Endothelial cell (in vitro differentiated cells): ENCODE measurements at regions not wholly inside any gene's neighbourhood (a gene's known extent, or its start where the extent isn't known, plus 50 kb on each side); places are given as distances from the start of the nearest gene placed in this dataset.

Experiments used
- DNase-seq: peaks from one replicate; pipeline ENCODE4 v3.0.0; 2021; ENCODE audit warnings: low spot score
- H3K27ac Mint-ChIP-seq: one replicate; pipeline ENCODE4 v1.8.0; 2021; ENCODE audit warnings: mixed read lengths, inconsistent platforms; ENCODE audit not compliant: unreplicated experiment
- H3K27me3 Mint-ChIP-seq: one replicate; pipeline ENCODE4 v1.8.0; 2021; ENCODE audit warnings: mild to moderate bottlenecking, moderate library complexity, mixed read lengths, inconsistent platforms; ENCODE audit not compliant: unreplicated experiment
- H3K36me3 Mint-ChIP-seq: one replicate; pipeline ENCODE4 v1.8.0; 2021; ENCODE audit warnings: mild to moderate bottlenecking, low read depth, mixed read lengths, inconsistent platforms; ENCODE audit not compliant: unreplicated experiment
- H3K4me1 Mint-ChIP-seq: one replicate; pipeline ENCODE4 v1.8.0; 2021; ENCODE audit warnings: mild to moderate bottlenecking, mixed read lengths, inconsistent platforms; ENCODE audit not compliant: unreplicated experiment
- H3K4me3 Mint-ChIP-seq: one replicate; pipeline ENCODE4 v1.8.0; 2021; ENCODE audit warnings: mild to moderate bottlenecking, mixed read lengths, inconsistent platforms; ENCODE audit not compliant: unreplicated experiment
- H3K9me3 Mint-ChIP-seq: one replicate; pipeline ENCODE4 v1.8.0; 2021; ENCODE audit warnings: mixed read lengths, inconsistent platforms; ENCODE audit not compliant: unreplicated experiment
- TF ChIP-seq, protein P1 (sequence below): fragments of 200-600 bp; sonication (generic); IDR thresholded peaks from one replicate; pipeline ENCODE4 v1.5.0; 2021; ENCODE audit warnings: antibody characterized with exemption; ENCODE audit not compliant: unreplicated experiment

DNA sequence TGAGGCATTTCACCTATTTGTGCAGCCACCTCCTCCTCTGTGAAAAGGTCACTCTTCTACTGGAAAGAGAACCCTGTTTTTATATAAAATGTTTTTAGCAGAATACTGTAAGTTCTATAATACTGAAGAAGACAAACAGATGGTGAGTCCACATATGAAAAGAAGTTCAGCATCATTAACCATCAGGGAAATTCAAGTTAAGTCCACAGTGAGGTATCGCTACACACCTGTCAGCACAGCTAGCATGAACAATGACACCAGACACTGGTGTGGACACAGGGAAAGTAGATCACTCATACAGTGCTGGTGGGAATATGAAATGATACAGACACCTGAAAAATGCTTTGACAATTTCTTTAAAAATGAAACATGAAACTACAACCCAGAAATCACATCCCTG lies 133.0 kb downstream of the MAD2L1 start:
- TF ChIP-seq, protein P1, sequence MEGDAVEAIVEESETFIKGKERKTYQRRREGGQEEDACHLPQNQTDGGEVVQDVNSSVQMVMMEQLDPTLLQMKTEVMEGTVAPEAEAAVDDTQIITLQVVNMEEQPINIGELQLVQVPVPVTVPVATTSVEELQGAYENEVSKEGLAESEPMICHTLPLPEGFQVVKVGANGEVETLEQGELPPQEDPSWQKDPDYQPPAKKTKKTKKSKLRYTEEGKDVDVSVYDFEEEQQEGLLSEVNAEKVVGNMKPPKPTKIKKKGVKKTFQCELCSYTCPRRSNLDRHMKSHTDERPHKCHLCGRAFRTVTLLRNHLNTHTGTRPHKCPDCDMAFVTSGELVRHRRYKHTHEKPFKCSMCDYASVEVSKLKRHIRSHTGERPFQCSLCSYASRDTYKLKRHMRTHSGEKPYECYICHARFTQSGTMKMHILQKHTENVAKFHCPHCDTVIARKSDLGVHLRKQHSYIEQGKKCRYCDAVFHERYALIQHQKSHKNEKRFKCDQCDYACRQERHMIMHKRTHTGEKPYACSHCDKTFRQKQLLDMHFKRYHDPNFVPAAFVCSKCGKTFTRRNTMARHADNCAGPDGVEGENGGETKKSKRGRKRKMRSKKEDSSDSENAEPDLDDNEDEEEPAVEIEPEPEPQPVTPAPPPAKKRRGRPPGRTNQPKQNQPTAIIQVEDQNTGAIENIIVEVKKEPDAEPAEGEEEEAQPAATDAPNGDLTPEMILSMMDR: no peak
- no peak for DNase-seq
- Mint-ChIP-seq H3K27me3 (no peaks in the 10 kb centered on the region), H3K27ac (no peak overlapping the region), H3K36me3 (no peaks in the 10 kb centered on the region), H3K4me1 (no peaks in the 10 kb centered on the region), H3K4me3 (no peak overlapping the region), H3K9me3 (no peaks in the 10 kb centered on the region)

DNA sequence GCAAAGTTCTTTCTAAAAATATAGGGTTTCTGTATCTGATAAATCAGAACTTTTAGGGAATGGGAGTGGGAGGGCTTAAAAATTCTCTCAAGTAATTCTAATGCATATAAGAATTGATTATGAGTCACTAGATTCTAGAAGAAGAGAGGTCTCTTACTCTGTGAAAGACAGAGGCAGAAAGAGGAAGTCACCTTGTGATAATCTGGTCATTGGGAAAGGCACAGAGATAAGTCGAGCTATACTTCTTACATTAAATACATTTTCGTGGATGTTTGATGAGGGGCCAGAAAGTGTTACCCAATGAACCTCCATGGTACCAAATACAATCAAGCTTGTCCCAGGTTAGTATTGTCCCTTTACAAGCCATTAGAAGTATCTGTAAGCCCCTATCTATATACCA lies 134.4 kb downstream of the MAD2L1 start:
- Mint-ChIP-seq H3K27ac (no peak overlapping the region), H3K36me3 (no peaks in the 10 kb centered on the region), H3K4me1 (no peaks in the 10 kb centered on the region), H3K9me3 (no peaks in the 10 kb centered on the region), H3K27me3 (no peaks in the 10 kb centered on the region), H3K4me3 (no peak overlapping the region)
- TF ChIP-seq, protein P1: no peak
- DNase-seq: no peak

DNA sequence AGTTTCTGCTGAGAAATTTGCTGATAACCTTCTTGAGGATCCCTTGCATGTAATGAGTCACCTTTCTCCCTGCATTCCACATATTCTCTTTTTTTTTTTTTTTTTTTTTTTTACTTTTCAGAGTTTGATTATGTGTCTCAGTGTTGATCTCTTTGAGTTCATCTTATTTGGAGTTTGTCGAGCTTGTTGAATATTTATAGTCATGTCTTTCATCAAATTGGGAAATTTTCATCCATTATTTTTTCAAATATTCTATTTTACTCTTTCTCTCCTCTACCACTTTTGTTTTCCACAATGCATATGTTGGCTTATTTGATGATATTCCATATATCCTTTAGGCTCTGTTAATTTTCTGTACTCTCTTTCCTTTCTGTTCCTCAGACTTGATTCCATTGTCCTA lies 136.1 kb downstream of the MAD2L1 start:
- no peak for DNase-seq
- TF ChIP-seq, protein P1: no peak
- H3K36me3 Mint-ChIP-seq: no peaks in the 10 kb centered on the region
- no peaks in the 10 kb centered on the region for H3K27me3 Mint-ChIP-seq
- H3K4me1 Mint-ChIP-seq: peaks cover 5% of the 10 kb centered on the region
- no peak overlapping the region for H3K27ac Mint-ChIP-seq
- no peak overlapping the region for H3K4me3 Mint-ChIP-seq
- no peaks in the 10 kb centered on the region for H3K9me3 Mint-ChIP-seq

DNA sequence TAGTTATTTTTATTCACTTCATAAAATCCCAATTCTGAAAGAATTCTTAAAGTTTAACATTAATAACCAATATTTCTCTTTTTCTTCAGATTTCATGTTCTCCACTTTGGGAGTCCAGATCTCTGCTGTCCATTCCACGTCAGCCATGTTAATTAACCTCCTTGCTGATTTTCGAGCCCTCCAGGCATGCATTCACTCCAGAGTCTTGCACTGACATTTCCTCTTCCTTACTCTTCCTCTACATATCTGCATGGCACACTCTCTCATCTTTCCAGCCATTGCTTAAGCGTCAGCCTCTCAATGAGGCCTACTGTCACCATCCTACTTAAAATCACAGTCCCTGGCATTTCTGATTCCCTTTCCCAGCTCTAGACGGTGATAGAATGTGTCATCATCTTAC lies 144.8 kb downstream of the MAD2L1 start:
- H3K36me3 Mint-ChIP-seq: no peaks in the 10 kb centered on the region
- peaks cover 16% of the 10 kb centered on the region for H3K4me1 Mint-ChIP-seq
- DNase-seq: no peak

DNA sequence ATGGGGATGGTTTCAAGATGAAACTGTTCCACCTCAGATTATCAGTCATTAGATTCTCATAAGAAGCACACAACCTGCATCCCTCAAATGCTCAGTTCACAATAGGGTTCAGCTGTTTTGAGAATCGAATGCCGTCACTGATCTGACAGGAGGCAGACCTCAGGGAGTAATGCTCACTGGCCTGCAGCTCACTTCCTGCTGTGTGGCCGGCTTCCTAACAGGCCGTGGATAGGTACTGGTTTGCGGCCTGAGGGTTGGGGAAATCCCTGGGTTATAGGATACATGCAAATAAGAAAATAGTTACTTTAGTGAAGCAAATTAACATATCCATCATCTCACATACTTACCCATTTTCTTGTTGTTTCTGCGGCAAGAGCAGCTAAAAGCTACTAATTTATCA lies 160.4 kb downstream of the MAD2L1 start:
- H3K27ac Mint-ChIP-seq: no peak overlapping the region

More for the DNA sequence above, 144.8 kb downstream of the MAD2L1 start:
- Mint-ChIP-seq H3K27me3 (no peaks in the 10 kb centered on the region), H3K4me3 (no peak overlapping the region), H3K9me3 (no peaks in the 10 kb centered on the region), H3K27ac (no peak overlapping the region)
- TF ChIP-seq, protein P1: no peak

More for the DNA sequence above, 160.4 kb downstream of the MAD2L1 start:
- Mint-ChIP-seq H3K4me3 (no peak overlapping the region), H3K4me1 (no peaks in the 10 kb centered on the region), H3K9me3 (no peaks in the 10 kb centered on the region), H3K27me3 (no peaks in the 10 kb centered on the region), H3K36me3 (no peaks in the 10 kb centered on the region)
- no peak for DNase-seq
- TF ChIP-seq, protein P1: no peak
